PC-3 (cell line): ENCODE measurements at regions not wholly inside any gene's neighbourhood (a gene's known extent, or its start where the extent isn't known, plus 50 kb on each side); places are given as distances from the start of the nearest gene placed in this dataset.

Source experiments
- CTCF ChIP-seq: fragments of 300-600 bp; sonication (generic); conservative IDR thresholded peaks from 2 replicates; pipeline ENCODE4 v1.5.1; 2017; ENCODE audit warnings: antibody characterized with exemption, low read depth, mild to moderate bottlenecking, low read length
- EZH2 ChIP-seq: fragments of 300-600 bp; sonication (generic); IDR thresholded peaks from one replicate; pipeline ENCODE4 v1.6.1; 2017; ENCODE audit warnings: antibody characterized with exemption, mild to moderate bottlenecking, low read length; ENCODE audit not compliant: unreplicated experiment

- TF ChIP-seq CTCF (no peak), EZH2 (no peak)
Observed at GRCh38 chr13:100989392-100989791, 314.8 kb upstream of the TMTC4 start.
